HL-60 (cell line): ENCODE measurements at regions not wholly inside any gene's neighbourhood (a gene's known extent, or its start where the extent isn't known, plus 50 kb on each side); places are given as distances from the start of the nearest gene placed in this dataset.

Experiments
- CTCF ChIP-seq: IDR thresholded peaks from one replicate; pipeline ENCODE4 v1.5.1; 2011; ENCODE audit warnings: low read length, control low read depth, inconsistent platforms; ENCODE audit not compliant: insufficient read depth
- GABPA ChIP-seq: IDR thresholded peaks from 2 replicates; pipeline ENCODE4 v1.6.1; 2012; ENCODE audit warnings: low read depth
- POLR2AphosphoS5 ChIP-seq: IDR thresholded peaks from 2 replicates; pipeline ENCODE4 v1.6.1; 2012; ENCODE audit warnings: low read depth
- SPI1 ChIP-seq: IDR thresholded peaks from 2 replicates; pipeline ENCODE4 v1.6.1; 2012; ENCODE audit warnings: low read depth, mild to moderate bottlenecking, borderline replicate concordance

DNA sequence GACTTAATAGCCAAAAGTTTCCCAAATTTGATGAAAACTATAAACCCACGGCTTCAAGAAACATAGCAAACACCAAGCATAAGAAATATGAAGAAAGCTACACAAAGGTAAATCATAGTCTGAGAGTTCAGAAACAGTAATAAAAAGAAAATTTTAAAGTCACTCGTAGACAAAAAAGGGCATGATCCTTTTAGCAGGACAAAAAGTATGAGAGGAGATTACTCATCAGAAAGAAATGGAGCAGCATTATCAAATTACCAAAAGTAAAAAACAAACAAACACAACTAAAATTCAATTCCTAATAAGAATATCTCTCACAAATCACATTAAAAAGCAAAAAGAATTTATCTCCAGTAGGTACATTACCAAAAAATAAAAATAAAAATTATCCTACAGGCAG lies 279.4 kb upstream of the UBE2E2 start:
- no peak for TF ChIP-seq CTCF
- TF ChIP-seq POLR2AphosphoS5 = no peak
- no peak for TF ChIP-seq GABPA
- no peak for TF ChIP-seq SPI1
